ENCODE measurements at regions not wholly inside any gene's neighbourhood (a gene's known extent, or its start where the extent isn't known, plus 50 kb on each side); places are given as distances from the start of the nearest gene placed in this dataset.

GRCh38 chr2:15793978-15794377 lies 146.4 kb upstream of the MYCN start:
- intact Hi-C loops (cut with DNase I, micrococcal nuclease): no loop called here
- no peak overlapping the region for H3K27ac Mint-ChIP-seq
- Histone ChIP-seq H3K36me3 (ENCODE audit: insufficient read depth, low read length) (no peaks in the 10 kb centered on the region), H3K4me3 (ENCODE audit: low read length) (no peak overlapping the region), H3K4me1 (ENCODE audit: insufficient read depth, low read length) (no peaks in the 10 kb centered on the region), H3K27ac (ENCODE audit: low read depth in 1 of 2, low read length in 2 of 2) (no peak overlapping the region), H3K27me3 (ENCODE audit: control insufficient read depth in 1 of 2, insufficient read depth in 2 of 2, low read length in 2 of 2) (peaks cover 0 to 2% of the 10 kb centered on the region in 2 experiments), H3K9me3 (ENCODE audit: control insufficient read depth in 1 of 2, insufficient read depth in 1 of 2, low read length in 2 of 2) (peaks cover 0 to 9% of the 10 kb centered on the region in 2 experiments)
- H3K4me3 Mint-ChIP-seq: no peak overlapping the region
- ChIA-PET CTCF (no interaction called here), POLR2A (no interaction called here)
- DNase-seq (no peak), ATAC-seq (ENCODE audit: poor library complexity) (no peak)
- no peaks in the 10 kb centered on the region for H3K27me3 Mint-ChIP-seq
- H3K36me3 Mint-ChIP-seq (ENCODE audit: low read depth): no peaks in the 10 kb centered on the region
- no peaks in the 10 kb centered on the region for H3K9me3 Mint-ChIP-seq
- no peak for TF ChIP-seq CTCF (IDR thresholded peaks at IDR 0.05)
- no peaks in the 10 kb centered on the region for H3K4me1 Mint-ChIP-seq (ENCODE audit: low read depth)

GRCh38 chr2:15794608-15795134 lies 145.7 kb upstream of the MYCN start:
- no peak for TF ChIP-seq CTCF (IDR thresholded peaks at IDR 0.05)
- Mint-ChIP-seq H3K4me1 (ENCODE audit: low read depth) (no peaks in the 10 kb centered on the region), H3K27ac (no peak overlapping the region), H3K27me3 (no peaks in the 10 kb centered on the region), H3K4me3 (no peak overlapping the region), H3K36me3 (ENCODE audit: low read depth) (no peaks in the 10 kb centered on the region), H3K9me3 (no peaks in the 10 kb centered on the region)
- Histone ChIP-seq H3K9me3 (ENCODE audit: control insufficient read depth in 1 of 2, insufficient read depth in 1 of 2, low read length in 2 of 2) (peaks cover 0 to 9% of the 10 kb centered on the region in 2 experiments), H3K27ac (ENCODE audit: low read depth in 1 of 2, low read length in 2 of 2) (no peak overlapping the region), H3K4me3 (ENCODE audit: low read length) (no peak overlapping the region), H3K4me1 (ENCODE audit: insufficient read depth, low read length) (no peaks in the 10 kb centered on the region), H3K36me3 (ENCODE audit: insufficient read depth, low read length) (no peaks in the 10 kb centered on the region), H3K27me3 (ENCODE audit: control insufficient read depth in 1 of 2, insufficient read depth in 2 of 2, low read length in 2 of 2) (peaks cover 0 to 2% of the 10 kb centered on the region in 2 experiments)
- CTCF ChIA-PET: no interaction called here
- ATAC-seq (ENCODE audit: poor library complexity) (no peak), DNase-seq (no peak)
- intact Hi-C loops (cut with DNase I, micrococcal nuclease): no loop called here
- POLR2A ChIA-PET: no interaction called here

GRCh38 chr2:15795426-15795825 lies 144.9 kb upstream of the MYCN start:
- H3K27ac Mint-ChIP-seq: no peak overlapping the region
- H3K4me1 Mint-ChIP-seq (ENCODE audit: low read depth): no peaks in the 10 kb centered on the region
- POLR2A ChIA-PET: no interaction called here
- no peaks in the 10 kb centered on the region for H3K27me3 Mint-ChIP-seq
- no peaks in the 10 kb centered on the region for H3K36me3 ChIP-seq (ENCODE audit: insufficient read depth, low read length)
- CTCF ChIA-PET: no interaction called here
- H3K27ac ChIP-seq (ENCODE audit: low read depth in 1 of 2, low read length in 2 of 2): no peak overlapping the region
- H3K4me1 ChIP-seq (ENCODE audit: insufficient read depth, low read length): no peaks in the 10 kb centered on the region
- no peak overlapping the region for H3K4me3 Mint-ChIP-seq
- H3K9me3 ChIP-seq (ENCODE audit: control insufficient read depth in 1 of 2, insufficient read depth in 1 of 2, low read length in 2 of 2): peaks cover 0 to 5% of the 10 kb centered on the region in 2 experiments
- ATAC-seq (ENCODE audit: poor library complexity) (no peak), DNase-seq (no peak)
- H3K4me3 ChIP-seq (ENCODE audit: low read length): no peak overlapping the region
- peaks cover 0 to 2% of the 10 kb centered on the region in 2 experiments for H3K27me3 ChIP-seq (ENCODE audit: control insufficient read depth in 1 of 2, insufficient read depth in 2 of 2, low read length in 2 of 2)
- no peak for TF ChIP-seq CTCF (IDR thresholded peaks at IDR 0.05)
- no peaks in the 10 kb centered on the region for H3K36me3 Mint-ChIP-seq (ENCODE audit: low read depth)
- H3K9me3 Mint-ChIP-seq: no peaks in the 10 kb centered on the region
- intact Hi-C loops (cut with DNase I, micrococcal nuclease): no loop called here
